ENCODE measurements at regions not wholly inside any gene's neighbourhood (a gene's known extent, or its start where the extent isn't known, plus 50 kb on each side); places are given as distances from the start of the nearest gene placed in this dataset.
"Not testable (repeated sequence)": the region's sequence is repeated elsewhere in the genome, so short reads cannot be mapped to it uniquely, and the experiment has no call there.

- Histone ChIP-seq H3K36me3 (no peaks in the 10 kb centered on the region), H3K27me3 (no peaks in the 10 kb centered on the region), H3K4me3 (no peak overlapping the region), H3K27ac (no peak overlapping the region), H3K9me3 (no peaks in the 10 kb centered on the region), H3K4me1 (no peaks in the 10 kb centered on the region)
- intact Hi-C loops (cut with DNase I) = no loop called here
- TF ChIP-seq CTCF (IDR thresholded peaks at IDR 0.05) = no peak
- no peak for DNase-seq (ENCODE audit: low spot score in 2 of 2)
Measured at GRCh38 chrX:3181846-3182245, 140.6 kb downstream of the ARSF start.

GRCh38 chrX:3178329-3178728 lies 137.1 kb downstream of the ARSF start:
- H3K27ac ChIP-seq = no peak overlapping the region

GRCh38 chrX:3177851-3178250 lies 136.6 kb downstream of the ARSF start:
- Histone ChIP-seq H3K4me1 (no peaks in the 10 kb centered on the region), H3K27me3 (no peaks in the 10 kb centered on the region), H3K4me3 (no peak overlapping the region), H3K9me3 (no peaks in the 10 kb centered on the region), H3K27ac (no peak overlapping the region), H3K36me3 (no peaks in the 10 kb centered on the region)
- TF ChIP-seq CTCF (IDR thresholded peaks at IDR 0.05) = no peak
- intact Hi-C loops (cut with DNase I) = no loop called here
- no peak for DNase-seq (ENCODE audit: low spot score in 2 of 2)

More at GRCh38 chrX:3178329-3178728, 137.1 kb downstream of the ARSF start:
- Histone ChIP-seq H3K36me3 (no peaks in the 10 kb centered on the region), H3K9me3 (no peaks in the 10 kb centered on the region), H3K27me3 (no peaks in the 10 kb centered on the region), H3K4me3 (no peak overlapping the region), H3K4me1 (no peaks in the 10 kb centered on the region)
- intact Hi-C loops (cut with DNase I) = no loop called here
- no peak for TF ChIP-seq CTCF (IDR thresholded peaks at IDR 0.05)
- DNase-seq (ENCODE audit: low spot score in 2 of 2) = no peak

- intact Hi-C loops (cut with DNase I) = no loop called here
- H3K9me3 ChIP-seq = no peaks in the 10 kb centered on the region
- H3K27ac ChIP-seq = no peak overlapping the region
- no peaks in the 10 kb centered on the region for H3K4me1 ChIP-seq
- TF ChIP-seq CTCF (IDR thresholded peaks at IDR 0.05) = no peak
- no peak overlapping the region for H3K4me3 ChIP-seq
- H3K36me3 ChIP-seq = no peaks in the 10 kb centered on the region
- DNase-seq (ENCODE audit: low spot score in 2 of 2) = no peak
- no peaks in the 10 kb centered on the region for H3K27me3 ChIP-seq
Measured at GRCh38 chrX:3176439-3176820, 135.2 kb downstream of the ARSF start.

GRCh38 chrX:3175659-3176438 lies 134.6 kb downstream of the ARSF start:
- Histone ChIP-seq H3K27ac (no peak overlapping the region), H3K4me3 (no peak overlapping the region), H3K36me3 (no peaks in the 10 kb centered on the region), H3K4me1 (no peaks in the 10 kb centered on the region), H3K27me3 (no peaks in the 10 kb centered on the region), H3K9me3 (no peaks in the 10 kb centered on the region)
- no peak for TF ChIP-seq CTCF (IDR thresholded peaks at IDR 0.05)
- intact Hi-C loops (cut with DNase I) = no loop called here
- DNase-seq (ENCODE audit: low spot score in 2 of 2) = no peak

- H3K4me3 ChIP-seq; H3K27me3 ChIP-seq; DNase-seq (ENCODE audit: low spot score in 2 of 2); intact Hi-C loops (cut with DNase I); H3K36me3 ChIP-seq; H3K9me3 ChIP-seq; H3K4me1 ChIP-seq; H3K27ac ChIP-seq: not testable (repeated sequence)
Measured at GRCh38 chrX:3172156-3172555, 130.9 kb downstream of the ARSF start.

Measured in ascending aorta (tissue), 2 donors.